NB4 (cell line): ENCODE measurements at regions not wholly inside any gene's neighbourhood (a gene's known extent, or its start where the extent isn't known, plus 50 kb on each side); places are given as distances from the start of the nearest gene placed in this dataset.
"Not testable (repeated sequence)": the region's sequence is repeated elsewhere in the genome, so short reads cannot be mapped to it uniquely, and the experiment has no call there.

Experiments used
- DNase-seq: peaks from one replicate; pipeline ENCODE4 v3.0.0; 2010; ENCODE audit warnings: low read depth
- H3K4me3 ChIP-seq: one replicate; pipeline ENCODE4 v1.5.1; 2011; ENCODE audit warnings: mild to moderate bottlenecking, low read depth, low read length, moderate library complexity
- MAX ChIP-seq: IDR thresholded peaks from 2 replicates; pipeline ENCODE4 v1.6.1; 2011; ENCODE audit warnings: low read depth, low read length
- MYC ChIP-seq: IDR thresholded peaks from 2 replicates; pipeline ENCODE4 v1.6.1; 2011; ENCODE audit warnings: low read depth, low read length
- POLR2A ChIP-seq: IDR thresholded peaks from 2 replicates; pipeline ENCODE4 v1.6.1; 2011; ENCODE audit warnings: mild to moderate bottlenecking; ENCODE audit not compliant: insufficient read length; ENCODE audit errors: extremely low read depth
- TF ChIP-seq, protein P1 (sequence below): IDR thresholded peaks from one replicate; pipeline ENCODE4 v1.5.1; 2012; ENCODE audit warnings: low read depth, low read length

DNA sequence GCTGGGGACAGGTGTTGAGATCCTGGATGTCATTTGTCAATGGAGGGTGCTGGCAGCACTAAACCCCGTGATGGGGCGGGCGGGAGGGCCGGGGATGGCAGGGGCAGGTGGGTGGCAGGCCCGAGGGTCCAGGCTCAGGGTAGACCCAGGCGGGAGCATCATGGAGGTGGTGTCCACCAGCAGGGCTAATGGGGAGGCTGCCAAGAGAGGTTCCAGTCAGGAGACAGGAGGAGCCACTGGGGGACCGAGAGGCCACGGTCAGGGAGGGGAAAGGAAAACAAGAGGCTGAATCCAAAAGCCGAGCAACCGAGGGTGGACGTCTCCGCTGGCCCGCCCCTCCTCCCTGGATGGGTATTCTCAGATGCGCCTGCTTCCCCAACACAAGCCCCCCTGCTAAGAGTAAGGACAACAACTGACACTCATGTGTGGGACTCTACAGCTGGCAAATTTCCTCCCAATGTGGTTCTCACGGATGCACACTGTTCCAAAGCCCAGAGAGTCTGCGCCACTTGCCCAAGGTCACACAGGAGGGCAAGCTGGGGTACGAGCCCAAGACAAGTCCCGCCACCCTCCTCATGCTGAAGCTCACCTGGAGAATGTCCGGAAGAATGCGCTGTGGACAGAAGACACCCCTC is 132.0 kb downstream of the CPZ start:
- DNase-seq = no peak
- no peak overlapping the region for H3K4me3 ChIP-seq
- TF ChIP-seq POLR2A = no peak
- TF ChIP-seq, protein P1, sequence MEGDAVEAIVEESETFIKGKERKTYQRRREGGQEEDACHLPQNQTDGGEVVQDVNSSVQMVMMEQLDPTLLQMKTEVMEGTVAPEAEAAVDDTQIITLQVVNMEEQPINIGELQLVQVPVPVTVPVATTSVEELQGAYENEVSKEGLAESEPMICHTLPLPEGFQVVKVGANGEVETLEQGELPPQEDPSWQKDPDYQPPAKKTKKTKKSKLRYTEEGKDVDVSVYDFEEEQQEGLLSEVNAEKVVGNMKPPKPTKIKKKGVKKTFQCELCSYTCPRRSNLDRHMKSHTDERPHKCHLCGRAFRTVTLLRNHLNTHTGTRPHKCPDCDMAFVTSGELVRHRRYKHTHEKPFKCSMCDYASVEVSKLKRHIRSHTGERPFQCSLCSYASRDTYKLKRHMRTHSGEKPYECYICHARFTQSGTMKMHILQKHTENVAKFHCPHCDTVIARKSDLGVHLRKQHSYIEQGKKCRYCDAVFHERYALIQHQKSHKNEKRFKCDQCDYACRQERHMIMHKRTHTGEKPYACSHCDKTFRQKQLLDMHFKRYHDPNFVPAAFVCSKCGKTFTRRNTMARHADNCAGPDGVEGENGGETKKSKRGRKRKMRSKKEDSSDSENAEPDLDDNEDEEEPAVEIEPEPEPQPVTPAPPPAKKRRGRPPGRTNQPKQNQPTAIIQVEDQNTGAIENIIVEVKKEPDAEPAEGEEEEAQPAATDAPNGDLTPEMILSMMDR = no peak
- TF ChIP-seq MYC = no peak
- no peak for TF ChIP-seq MAX

- DNase-seq = no peak
- TF ChIP-seq, protein P1 = no peak
- TF ChIP-seq POLR2A = no peak
- no peak for TF ChIP-seq MAX
- no peak overlapping the region for H3K4me3 ChIP-seq
Observed at GRCh38 chr4:8723222-8723980, 130.8 kb downstream of the CPZ start.

DNA sequence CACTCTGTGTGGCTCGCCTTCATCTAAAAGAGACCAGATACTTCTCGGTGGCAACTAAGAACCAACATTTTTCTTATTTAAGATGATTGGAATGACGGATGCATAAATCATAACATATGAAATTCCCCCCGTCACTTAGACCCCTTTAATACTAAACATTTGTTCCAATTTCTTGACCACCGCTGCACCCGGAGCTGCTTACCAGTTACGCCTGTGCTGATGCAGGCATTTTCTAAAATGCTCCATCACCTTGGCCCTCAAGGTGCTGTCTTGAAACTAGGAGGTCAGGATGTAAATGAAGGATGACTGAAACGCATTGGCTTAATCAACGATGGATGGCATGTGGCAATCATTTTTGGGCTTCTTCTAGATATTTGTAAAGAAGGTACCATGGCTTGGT is 130.0 kb downstream of the CPZ start:
- TF ChIP-seq, protein P1 = no peak
- TF ChIP-seq MYC (no peak), POLR2A (no peak), MAX (no peak)
- no peak overlapping the region for H3K4me3 ChIP-seq
- DNase-seq = no peak

DNA sequence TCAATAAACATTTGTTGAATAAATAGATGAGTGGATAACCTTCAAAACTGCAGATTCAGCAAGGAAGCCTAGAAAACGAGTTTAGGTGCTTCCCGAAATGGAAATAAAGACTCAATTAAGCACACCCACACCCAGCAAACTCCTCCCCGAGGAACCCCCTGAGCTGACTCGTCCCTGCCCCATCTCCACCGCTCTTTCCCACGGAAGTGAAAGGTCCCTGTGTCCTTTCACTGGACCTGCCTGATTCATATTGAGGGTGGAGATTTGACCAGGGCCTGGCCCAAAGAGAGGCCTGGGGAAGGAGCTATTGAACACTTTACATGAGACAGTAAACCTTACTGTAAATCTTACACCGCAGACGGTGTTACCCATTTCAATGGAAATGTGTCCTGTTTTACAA is 129.1 kb downstream of the CPZ start:
- TF ChIP-seq POLR2A = no peak
- TF ChIP-seq, protein P1 = no peak
- TF ChIP-seq MYC = no peak
- TF ChIP-seq MAX = no peak
- no peak overlapping the region for H3K4me3 ChIP-seq
- no peak for DNase-seq

DNA sequence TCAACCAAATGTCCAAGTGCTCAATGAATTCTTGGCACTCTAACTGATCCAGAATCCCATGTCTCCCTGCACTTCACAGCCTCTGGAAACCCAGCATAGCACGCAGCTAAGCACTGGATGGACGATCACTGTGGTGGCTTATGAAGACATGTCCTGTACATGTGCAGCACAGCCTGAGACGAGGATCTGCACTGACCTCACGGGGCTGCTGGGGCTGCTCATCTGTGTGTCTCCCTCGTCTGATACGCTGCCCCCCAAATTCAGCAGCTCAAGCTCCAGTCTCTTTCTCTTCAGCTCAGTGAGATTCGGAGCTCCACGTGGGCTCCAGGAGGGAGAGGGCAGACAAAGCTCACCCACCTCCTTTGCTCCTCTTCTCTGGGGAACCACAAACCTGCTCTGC is 126.9 kb downstream of the CPZ start:
- no peak for DNase-seq
- TF ChIP-seq, protein P1 = no peak
- TF ChIP-seq POLR2A (no peak), MAX (no peak), MYC (no peak)
- no peak overlapping the region for H3K4me3 ChIP-seq

DNA sequence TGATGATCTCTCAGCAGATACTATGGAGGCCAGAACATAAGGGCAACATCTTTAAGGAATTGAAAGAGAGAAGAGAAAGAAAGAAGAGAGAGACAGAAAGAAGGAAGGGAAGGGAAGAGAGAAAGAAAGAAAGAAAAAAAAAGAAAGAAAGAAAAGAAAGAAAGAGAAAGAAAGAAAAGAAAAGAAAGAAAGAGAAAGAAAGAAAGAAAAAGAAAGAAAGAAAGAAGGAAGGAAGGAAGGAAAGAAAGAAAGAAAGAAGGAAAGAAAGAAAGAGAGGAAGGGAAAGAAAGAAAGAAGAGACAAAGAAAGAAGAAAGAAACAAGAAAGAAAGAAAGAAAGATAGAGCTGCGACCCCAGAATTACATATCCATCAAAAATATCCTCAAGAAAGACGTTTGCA is 124.9 kb downstream of the CPZ start:
- not testable (repeated sequence) for DNase-seq, H3K4me3 ChIP-seq
